H9 (cell line): ENCODE measurements at regions not wholly inside any gene's neighbourhood (a gene's known extent, or its start where the extent isn't known, plus 50 kb on each side); places are given as distances from the start of the nearest gene placed in this dataset.

ENCODE experiments used
- DNase-seq: peaks from one replicate; pipeline ENCODE4 v3.0.0-alpha.2; 2017
- H2AFZ ChIP-seq: one replicate; pipeline ENCODE4 v1.6.1; 2013; ENCODE audit warnings: mild to moderate bottlenecking, low read length, control low read depth, moderate library complexity
- H2AK5ac ChIP-seq: 2 replicates; pipeline ENCODE4 v1.6.1; 2013; ENCODE audit warnings: low read length, control low read depth, mixed read lengths; ENCODE audit not compliant: insufficient read length
- H2BK120ac ChIP-seq: one replicate; pipeline ENCODE4 v1.6.1; 2013; ENCODE audit warnings: low read depth, mild to moderate bottlenecking, low read length, control low read depth, inconsistent platforms; ENCODE audit not compliant: poor library complexity, severe bottlenecking
- H2BK12ac ChIP-seq: 2 replicates; pipeline ENCODE4 v1.6.1; 2013; ENCODE audit warnings: low read length, control low read depth, mixed read lengths, low read depth; ENCODE audit not compliant: insufficient read length
- H2BK15ac ChIP-seq: 2 replicates; pipeline ENCODE4 v1.6.1; 2013; ENCODE audit warnings: low read depth, low read length, control low read depth
- H2BK20ac ChIP-seq: one replicate; pipeline ENCODE4 v1.6.1; 2013; ENCODE audit warnings: low read depth, mild to moderate bottlenecking, low read length, control low read depth, inconsistent platforms; ENCODE audit not compliant: poor library complexity, severe bottlenecking
- H2BK5ac ChIP-seq: 2 replicates; pipeline ENCODE4 v1.6.1; 2013; ENCODE audit warnings: low read length, control low read depth, mixed read lengths; ENCODE audit not compliant: insufficient read length
- H3K14ac ChIP-seq: 2 replicates; pipeline ENCODE4 v1.6.1; 2013; ENCODE audit warnings: low read length, control low read depth; ENCODE audit not compliant: insufficient read depth
- H3K18ac ChIP-seq: 2 replicates; pipeline ENCODE4 v1.6.1; 2013; ENCODE audit warnings: low read depth, mild to moderate bottlenecking, mixed read lengths, low read length, control low read depth; ENCODE audit not compliant: insufficient read length
- H3K23ac ChIP-seq: 2 replicates; pipeline ENCODE4 v1.6.1; 2013; ENCODE audit warnings: low read length, control low read depth, mixed read lengths, low read depth; ENCODE audit not compliant: insufficient read length
- H3K23me2 ChIP-seq: 2 replicates; pipeline ENCODE4 v1.6.1; 2013; ENCODE audit warnings: low read depth, mild to moderate bottlenecking, mixed read lengths, low read length, control low read depth; ENCODE audit not compliant: insufficient read length, poor library complexity, severe bottlenecking
- H3K27ac ChIP-seq: 2 replicates; pipeline ENCODE4 v1.5.1; 2013; ENCODE audit warnings: low read length, control low read depth, mixed read lengths, low read depth; ENCODE audit not compliant: insufficient read length
- H3K27me3 ChIP-seq: 2 replicates; pipeline ENCODE4 v1.6.1; 2013; ENCODE audit warnings: low read length, control low read depth, inconsistent platforms; ENCODE audit not compliant: insufficient read depth
- H3K4ac ChIP-seq: 2 replicates; pipeline ENCODE4 v1.6.1; 2013; ENCODE audit warnings: low read depth, mild to moderate bottlenecking, control low read depth, inconsistent platforms, low read length, moderate library complexity
- H3K4me1 ChIP-seq: 2 replicates; pipeline ENCODE4 v1.6.1; 2013; ENCODE audit warnings: low read length, control low read depth, inconsistent platforms; ENCODE audit not compliant: insufficient read depth
- H3K4me2 ChIP-seq: 2 replicates; pipeline ENCODE4 v1.6.1; 2013; ENCODE audit warnings: low read length, control low read depth, mixed read lengths; ENCODE audit not compliant: insufficient read length, insufficient read depth
- H3K56ac ChIP-seq: 2 replicates; pipeline ENCODE4 v1.6.1; 2013; ENCODE audit warnings: low read depth, mild to moderate bottlenecking, mixed read lengths, low read length, control low read depth; ENCODE audit not compliant: insufficient read length
- H3K79me1 ChIP-seq: 2 replicates; pipeline ENCODE4 v1.6.1; 2013; ENCODE audit warnings: low read depth, mild to moderate bottlenecking, moderate library complexity, low read length, control low read depth, inconsistent platforms; ENCODE audit not compliant: insufficient read depth, poor library complexity, severe bottlenecking
- H3K79me2 ChIP-seq: 2 replicates; pipeline ENCODE4 v1.6.1; 2013; ENCODE audit warnings: low read length, control low read depth, inconsistent platforms; ENCODE audit not compliant: insufficient read depth
- H3K9ac ChIP-seq: 2 replicates; pipeline ENCODE4 v1.6.1; 2013; ENCODE audit warnings: low read length, control low read depth, mixed read lengths; ENCODE audit not compliant: insufficient read length; ENCODE audit errors: extremely low read depth
- H3K9me3 ChIP-seq: one replicate; pipeline ENCODE4 v1.6.1; 2013; ENCODE audit warnings: low read depth, low read length, inconsistent platforms; ENCODE audit not compliant: control insufficient read depth
- H3T11ph ChIP-seq: one replicate; pipeline ENCODE4 v1.6.1; 2013; ENCODE audit warnings: mild to moderate bottlenecking, low read length, control low read depth, inconsistent platforms
- H4K20me1 ChIP-seq: one replicate; pipeline ENCODE4 v1.6.1; 2013; ENCODE audit not compliant: control insufficient read depth, insufficient read length, insufficient read depth
- H4K5ac ChIP-seq: 2 replicates; pipeline ENCODE4 v1.6.1; 2013; ENCODE audit warnings: low read depth, mild to moderate bottlenecking, mixed read lengths, low read length, control low read depth; ENCODE audit not compliant: insufficient read length
- H4K8ac ChIP-seq: replicated peaks from 2 replicates; pipeline ENCODE4 v1.6.1; 2013; ENCODE audit warnings: low read length, control low read depth, mixed read lengths, low read depth; ENCODE audit not compliant: insufficient read length
- H4K91ac ChIP-seq: 2 replicates; pipeline ENCODE4 v1.6.1; 2013; ENCODE audit warnings: low read depth, mild to moderate bottlenecking, moderate library complexity, mixed read lengths, low read length, control low read depth; ENCODE audit not compliant: insufficient read length
- H3K27ac Mint-ChIP-seq, 3 experiments: 2 replicates in 2 of 3; 3 replicates in 1 of 3; pipeline ENCODE4 v1.8.0; 2020 to 2021; ENCODE audit warnings: mixed read lengths in 3 of 3, mild to moderate bottlenecking in 1 of 3, moderate library complexity in 1 of 3
- H3K27me3 Mint-ChIP-seq: 2 replicates; pipeline ENCODE4 v1.8.0; 2021; ENCODE audit warnings: low read depth, mild to moderate bottlenecking, moderate library complexity, mixed read lengths
- H3K36me3 Mint-ChIP-seq, 3 experiments: 2 replicates in 2 of 3; 3 replicates in 1 of 3; pipeline ENCODE4 v1.8.0; 2020 to 2021; ENCODE audit warnings: low read depth in 3 of 3, mixed read lengths in 3 of 3; ENCODE audit not compliant: insufficient read depth in 1 of 3
- H3K4me1 Mint-ChIP-seq, 2 experiments: 2 replicates each; pipeline ENCODE4 v1.8.0; 2020; ENCODE audit warnings: mixed read lengths in 2 of 2
- H3K4me3 Mint-ChIP-seq, 2 experiments: 2 replicates in 1 of 2; 3 replicates in 1 of 2; pipeline ENCODE4 v1.8.0; 2020 to 2021; ENCODE audit warnings: mild to moderate bottlenecking in 2 of 2, mixed read lengths in 2 of 2, moderate library complexity in 1 of 2
- H3K9me3 Mint-ChIP-seq, 2 experiments: 2 replicates in 1 of 2; 3 replicates in 1 of 2; pipeline ENCODE4 v1.8.0; 2020; ENCODE audit warnings: mild to moderate bottlenecking in 2 of 2, mixed read lengths in 2 of 2, moderate library complexity in 1 of 2
- CTCF ChIP-seq: fragments of 200-600 bp; sonication (generic); conservative IDR thresholded peaks from 3 replicates; pipeline ENCODE4 v1.8.0; 2021; ENCODE audit warnings: antibody characterized with exemption, mild to moderate bottlenecking
- WGBS: extraction: QIAGEN DNeasy Blood & Tissue Kit; methylation state at CpG from one replicate; pipeline ENCODE4 v1.1.7; 2013; ENCODE audit warnings: missing lambda C conversion rate, low lambda C conversion rate, mixed read lengths; ENCODE audit not compliant: insufficient read length; ENCODE audit errors: extremely low coverage; 5-methylcytosine and 5-hydroxymethylcytosine counted together

- no peak overlapping the region for H4K91ac ChIP-seq
- no peak overlapping the region for H2AFZ ChIP-seq
- peaks cover 58 to 73% of the 10 kb centered on the region in 2 experiments for H3K4me1 Mint-ChIP-seq
- H2BK12ac ChIP-seq, result no peak overlapping the region
- H3K79me1 ChIP-seq, result peaks cover 12% of the 10 kb centered on the region
- H3K9me3 Mint-ChIP-seq, result no peaks in the 10 kb centered on the region
- peaks cover 18% of the 10 kb centered on the region for H3K23me2 ChIP-seq
- no peaks in the 10 kb centered on the region for H3K27me3 ChIP-seq
- H3K56ac ChIP-seq, result no peak overlapping the region
- no CpG with 5 or more reads among the region's 15 CpGs for WGBS
- no peak for TF ChIP-seq CTCF
- DNase-seq, result no peak
- H4K5ac ChIP-seq, result no peak overlapping the region
- no peak overlapping the region; a peak in 1 of 5 replicates for H3K4me3 Mint-ChIP-seq
- H3K9ac ChIP-seq, result no peak overlapping the region
- H2BK20ac ChIP-seq, result no peak overlapping the region
- no peak overlapping the region for H2BK120ac ChIP-seq
- H3K27ac Mint-ChIP-seq, result peak overlapping the region in 2 of 3 experiments; percentile 10 to 75; a peak in 3 of 7 replicates
- no peak overlapping the region for H2AK5ac ChIP-seq
- no peak overlapping the region for H2BK5ac ChIP-seq
- H3K9me3 ChIP-seq, result no peaks in the 10 kb centered on the region
- no peak overlapping the region for H3T11ph ChIP-seq
- H3K36me3 Mint-ChIP-seq, result peaks cover 0 to 5% (median 5%) of the 10 kb centered on the region in 3 experiments; a peak in 3 of 7 replicates
- H3K23ac ChIP-seq, result no peak overlapping the region
- peaks cover 13% of the 10 kb centered on the region; the same call in 1 of the 2 replicates for H3K79me2 ChIP-seq
- H3K27ac ChIP-seq, result no peak overlapping the region
- no peak overlapping the region for H3K4me2 ChIP-seq
- peaks cover 3% of the 10 kb centered on the region for H4K20me1 ChIP-seq
- no peak overlapping the region for H2BK15ac ChIP-seq
- no peaks in the 10 kb centered on the region; the same call in 1 of the 2 replicates for H3K27me3 Mint-ChIP-seq
- peaks cover 11% of the 10 kb centered on the region; the same call in 1 of the 2 replicates for H3K4me1 ChIP-seq
- no peak overlapping the region for H4K8ac ChIP-seq
- H3K4ac ChIP-seq, result no peak overlapping the region
- H3K14ac ChIP-seq, result no peak overlapping the region
- H3K18ac ChIP-seq, result no peak overlapping the region
These were observed 313.0 kb downstream of the SEC14L1 start for GRCh38 chr17:77453613-77454241.
